ENCODE measurements at regions not wholly inside any gene's neighbourhood (a gene's known extent, or its start where the extent isn't known, plus 50 kb on each side); places are given as distances from the start of the nearest gene placed in this dataset.
"Not testable (repeated sequence)": the region's sequence is repeated elsewhere in the genome, so short reads cannot be mapped to it uniquely, and the experiment has no call there.

DNA sequence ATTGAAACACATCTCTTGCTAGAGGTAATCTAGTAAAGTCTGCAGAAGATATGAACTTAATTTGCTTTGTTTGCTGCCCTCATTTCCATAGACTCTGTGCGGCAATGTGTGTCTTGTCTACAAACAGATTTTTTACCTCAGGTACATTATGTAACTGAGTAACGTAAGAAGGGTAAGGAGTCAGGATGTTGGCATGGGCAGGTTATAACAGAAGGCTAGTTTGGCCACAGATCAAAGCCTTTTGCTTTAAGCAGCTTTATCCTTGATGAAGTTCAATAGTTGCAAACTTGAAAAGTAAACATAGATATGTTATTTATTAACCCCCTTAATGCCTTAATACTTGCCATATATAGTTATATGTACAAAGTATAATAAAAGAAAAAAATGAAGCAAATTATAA lies 391.6 kb upstream of the FKBP1C start:
- no peak for DNase-seq

DNA sequence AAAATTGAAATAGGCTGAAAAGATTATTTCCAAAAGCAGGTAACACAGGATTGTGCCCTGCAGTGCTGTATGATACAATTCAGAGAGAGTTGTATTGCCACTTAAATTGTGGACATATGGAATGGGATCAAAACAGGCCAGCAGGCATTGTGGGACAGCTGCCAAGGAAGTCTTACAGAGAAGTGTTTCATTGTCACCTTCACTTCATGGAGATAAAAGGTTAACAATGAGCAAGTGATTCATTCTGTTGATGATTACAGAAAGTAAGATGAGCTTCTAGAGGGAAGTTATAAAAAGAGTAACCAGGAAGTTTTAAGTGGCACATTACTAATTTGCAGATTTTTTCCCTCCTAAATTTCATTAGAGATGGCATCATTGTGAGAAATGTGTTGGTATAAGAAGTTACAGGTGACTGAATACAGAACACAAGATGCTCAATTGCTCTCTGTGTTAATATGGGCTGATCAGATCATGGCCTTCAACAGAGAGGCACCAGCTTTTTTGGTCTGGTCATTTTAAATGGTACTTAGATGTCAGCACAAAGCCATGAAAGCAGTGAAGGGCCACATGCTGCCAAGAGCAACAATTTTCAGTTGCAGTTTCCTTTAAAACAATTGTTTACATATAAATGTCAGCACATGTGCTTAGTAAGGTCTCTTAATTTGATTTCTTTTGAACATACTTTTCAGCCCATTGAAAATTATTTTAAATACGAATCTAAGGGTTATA lies 402.5 kb upstream of the FKBP1C start:
- DNase-seq: no peak

DNA sequence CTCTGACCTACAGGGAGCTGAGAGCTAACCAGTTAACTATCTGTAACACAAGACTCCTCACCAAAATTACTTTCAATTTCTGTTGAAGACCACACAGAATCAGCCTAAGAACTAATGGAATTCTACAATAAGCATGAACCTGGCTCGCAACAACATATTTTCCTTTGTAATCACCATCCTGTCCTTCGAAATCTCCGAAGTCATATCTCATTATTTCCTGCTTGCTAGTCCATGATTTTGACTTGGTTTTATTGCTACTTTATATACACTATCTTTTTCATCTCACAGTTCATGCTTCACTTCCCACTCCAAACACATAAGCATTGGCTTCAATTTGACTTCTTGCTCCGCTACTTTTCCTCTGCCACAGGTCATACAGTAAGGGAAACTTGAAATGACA lies 405.8 kb upstream of the FKBP1C start:
- no peak for DNase-seq

DNA sequence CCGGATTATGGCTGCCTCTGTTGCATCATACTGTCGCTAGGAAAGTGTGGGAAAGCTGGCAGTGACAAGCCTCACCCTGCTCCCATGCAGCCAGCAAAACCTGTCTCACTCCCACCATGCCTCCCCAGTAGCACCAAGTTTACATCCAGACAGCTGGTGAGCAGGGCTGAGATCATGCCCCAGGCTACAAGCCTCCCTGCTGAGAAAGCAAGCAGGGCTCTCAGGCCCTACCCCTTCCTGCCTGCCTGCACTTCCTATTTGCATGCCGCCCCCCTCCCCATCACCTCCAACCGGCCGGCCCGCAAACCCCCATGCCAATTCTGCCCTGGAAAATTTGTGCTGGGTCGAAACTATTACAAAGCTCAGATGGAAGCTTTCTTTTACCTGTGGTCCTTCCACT lies 408.2 kb upstream of the FKBP1C start:
- DNase-seq: no peak

DNA sequence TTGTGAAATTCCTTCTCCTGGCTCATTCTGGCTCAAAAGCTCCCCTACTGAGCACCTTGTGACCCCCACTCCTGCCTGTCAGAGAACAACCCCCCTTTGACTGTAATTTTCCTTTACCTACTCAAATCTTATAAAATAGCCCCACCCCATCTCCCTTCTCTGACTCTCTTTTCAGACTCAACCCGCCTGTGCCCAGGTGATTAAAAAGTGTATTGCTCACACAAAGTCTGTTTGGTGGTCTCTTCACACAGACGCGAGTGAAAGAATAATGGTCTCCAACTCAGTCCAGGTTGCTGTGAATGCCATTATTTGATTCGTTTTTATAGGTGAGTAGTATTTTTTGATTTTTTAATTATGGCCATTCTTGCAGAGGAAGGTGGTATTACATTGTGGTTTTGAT lies 414.1 kb upstream of the FKBP1C start:
- DNase-seq: no peak

DNA sequence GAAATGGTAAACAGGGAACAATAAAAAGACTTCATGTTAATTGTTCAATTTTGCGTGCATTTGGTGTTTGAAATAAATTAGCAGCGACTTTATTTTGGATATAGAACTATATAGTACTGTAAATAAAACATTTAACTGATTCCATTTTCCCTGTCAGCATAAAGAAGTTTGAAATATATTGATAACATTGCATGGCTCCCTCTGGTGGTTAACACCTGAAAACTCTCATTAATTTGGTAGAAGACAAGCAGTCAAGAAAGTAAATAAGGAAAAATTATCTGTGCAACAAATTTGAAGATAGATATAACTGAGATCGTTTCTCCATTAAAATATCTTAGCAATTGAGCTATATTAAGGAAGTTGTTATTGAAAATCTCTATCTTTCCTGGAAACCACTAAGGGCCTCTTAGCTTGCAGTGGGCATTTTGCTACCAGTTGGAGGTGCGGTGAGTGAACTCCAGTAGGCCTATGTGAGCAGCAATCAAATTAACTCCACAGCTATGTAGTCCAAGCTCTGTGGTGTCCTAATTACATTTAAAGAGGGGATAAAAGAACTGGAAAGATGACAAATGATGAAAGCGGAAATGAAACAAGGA lies 435.7 kb upstream of the FKBP1C start:
- DNase-seq: peak in 2 of 51 donors; percentile 1 to 15

DNA sequence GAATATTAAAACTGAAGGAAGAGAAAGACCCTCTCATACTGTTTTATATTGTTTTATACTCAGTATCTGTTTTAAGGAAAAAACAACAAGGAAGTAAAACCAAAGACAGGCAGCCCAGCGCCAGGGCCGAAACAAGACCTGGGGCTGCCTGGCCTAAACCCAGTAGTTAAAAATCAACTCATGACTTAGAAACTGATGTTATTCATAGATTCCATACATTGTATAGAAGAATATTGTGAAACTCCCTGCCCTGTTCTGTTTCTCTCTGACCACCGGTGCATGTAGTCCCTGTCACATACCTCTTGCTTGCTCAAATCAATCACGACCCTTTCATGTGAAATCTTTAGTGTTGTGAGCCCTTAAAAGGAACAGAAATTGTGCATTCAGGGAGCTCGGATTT lies 445.1 kb upstream of the FKBP1C start:
- DNase-seq: not testable (repeated sequence)

DNA sequence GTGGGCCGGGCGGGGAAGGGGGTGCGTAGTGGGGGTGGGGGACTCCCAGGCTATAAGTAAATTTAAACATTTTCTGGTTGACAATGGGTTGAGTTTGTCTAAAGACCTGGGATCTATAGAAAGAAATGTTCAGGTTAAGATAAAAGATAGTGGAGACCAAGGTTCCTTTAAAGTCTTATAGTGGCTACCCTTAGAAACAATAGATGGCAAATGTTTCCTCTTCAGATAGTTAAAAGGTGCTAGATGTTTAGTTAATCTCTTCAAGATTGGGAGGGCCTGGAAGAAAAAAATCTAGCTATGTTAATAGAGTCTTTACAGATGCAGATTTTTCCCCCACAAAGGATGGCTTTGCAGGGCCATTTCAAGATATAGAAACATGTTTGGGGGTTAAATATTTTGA lies 446.4 kb upstream of the FKBP1C start:
- DNase-seq: no peak

DNA sequence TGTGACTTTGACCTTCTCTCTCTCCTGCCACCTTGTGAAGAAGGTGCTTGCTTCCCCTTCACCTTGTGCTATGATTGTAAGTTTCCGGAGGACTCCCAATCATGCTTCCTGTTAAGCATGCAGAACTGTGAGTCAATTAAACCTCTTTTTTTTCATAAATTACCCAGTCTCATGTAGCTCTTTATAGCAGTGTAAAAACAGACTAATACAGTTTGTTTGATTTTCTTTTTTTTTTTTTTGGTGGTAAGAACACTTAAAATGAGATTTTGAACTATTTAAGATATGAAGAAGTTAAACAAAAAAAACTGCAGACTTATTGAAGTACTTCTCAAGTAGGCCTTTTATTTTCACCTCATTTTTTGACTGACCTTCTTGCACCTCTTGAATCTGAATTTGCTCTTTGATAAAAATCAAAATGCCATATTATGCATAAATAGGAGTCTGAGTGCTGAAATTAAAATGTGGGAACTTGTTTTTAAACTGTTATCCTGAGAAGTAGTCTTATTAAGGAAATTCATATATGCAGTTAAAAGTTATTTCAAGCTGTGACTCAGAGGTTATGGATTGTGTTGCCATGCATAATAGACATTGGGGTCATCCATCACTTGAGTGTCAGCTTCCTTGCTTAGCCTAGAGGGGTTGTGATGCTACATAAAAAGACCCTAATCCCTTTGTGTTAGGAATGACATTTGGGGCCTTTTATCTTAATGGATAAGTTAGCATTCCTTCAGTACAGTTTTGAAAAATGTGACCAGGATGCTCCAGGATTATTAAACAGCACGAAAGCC lies 447.9 kb upstream of the FKBP1C start:
- DNase-seq: no peak

DNA sequence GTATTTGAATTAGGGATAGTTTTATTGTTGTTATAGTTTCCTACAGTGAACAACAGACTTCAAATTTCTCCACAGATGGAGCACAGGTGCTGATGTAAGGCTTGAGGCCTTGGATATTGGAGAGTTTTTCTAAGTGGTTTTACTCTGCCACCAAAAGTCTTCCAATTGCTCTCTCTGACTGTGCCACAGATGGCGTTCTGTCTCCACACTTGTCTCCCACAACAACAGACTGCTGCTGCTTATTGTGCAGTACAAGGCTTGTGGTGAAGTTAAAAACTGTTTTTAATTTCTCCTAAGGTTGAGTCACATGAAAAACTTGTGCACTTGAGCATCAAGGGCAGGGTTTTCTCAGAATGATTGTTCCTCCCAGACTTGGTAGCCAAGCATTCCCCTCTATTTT lies 460.9 kb upstream of the KHDRBS2 start:
- peak in 13 of 51 donors; percentile 1 to 46 (median 8) for DNase-seq

DNA sequence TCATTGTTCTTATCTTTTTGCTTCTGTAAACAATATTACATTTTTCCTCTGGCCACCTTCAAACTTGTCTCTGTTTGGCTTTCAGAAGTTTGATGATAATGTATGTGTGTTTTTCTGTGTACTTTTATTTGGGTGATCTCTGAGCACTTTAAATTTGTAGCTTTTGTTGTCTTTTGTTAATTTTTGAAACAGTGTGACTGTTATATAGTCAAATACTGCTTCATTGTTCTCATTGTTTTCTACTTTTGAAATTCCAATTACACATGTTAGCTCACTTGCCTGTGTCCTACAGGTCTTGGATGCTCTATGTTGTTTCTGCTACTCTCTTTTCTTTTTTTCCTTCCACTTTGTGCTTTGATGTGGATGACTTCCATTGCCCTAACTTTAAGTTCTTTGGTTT lies 460.1 kb upstream of the KHDRBS2 start:
- DNase-seq: peak in 1 of 51 donors; percentile 27

DNA sequence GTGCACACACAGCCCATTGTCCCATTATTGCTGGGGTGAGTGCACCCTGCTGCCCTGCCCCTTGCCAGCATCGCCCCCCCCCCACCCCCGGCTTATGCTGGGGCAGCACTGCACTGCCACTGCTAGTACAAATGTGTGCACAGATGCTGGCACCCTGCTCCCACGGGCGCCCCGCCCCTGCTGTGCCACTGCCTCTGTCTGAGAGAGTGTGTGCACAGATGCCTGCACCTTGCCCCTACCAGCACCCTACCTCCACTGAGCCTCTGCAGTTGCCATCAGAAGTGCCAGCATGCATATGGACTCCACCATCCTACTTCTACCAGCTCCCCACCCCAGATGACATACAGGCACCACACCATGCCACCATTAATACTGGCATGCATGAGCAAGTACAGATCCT lies 454.6 kb upstream of the KHDRBS2 start:
- DNase-seq: no peak

DNA sequence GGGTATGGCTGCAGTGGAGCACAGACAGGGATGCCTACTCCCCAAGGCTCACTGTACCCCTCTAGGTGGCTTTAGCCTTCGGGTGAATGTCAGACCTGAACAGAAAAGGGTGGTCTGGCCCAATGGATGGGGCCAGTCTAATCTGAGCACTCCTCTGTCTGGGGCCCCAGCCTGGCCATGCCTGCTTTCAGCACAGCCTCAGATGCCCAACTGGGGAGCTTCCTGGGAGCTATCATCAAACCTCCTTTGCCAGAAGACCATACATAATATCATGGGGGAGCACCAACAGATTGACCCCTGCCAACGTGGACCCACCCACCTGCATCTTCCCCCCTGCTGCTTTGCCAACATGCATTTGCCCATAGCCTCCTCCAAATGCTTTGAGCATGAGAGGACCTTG lies 454.1 kb upstream of the KHDRBS2 start:
- DNase-seq: no peak

DNA sequence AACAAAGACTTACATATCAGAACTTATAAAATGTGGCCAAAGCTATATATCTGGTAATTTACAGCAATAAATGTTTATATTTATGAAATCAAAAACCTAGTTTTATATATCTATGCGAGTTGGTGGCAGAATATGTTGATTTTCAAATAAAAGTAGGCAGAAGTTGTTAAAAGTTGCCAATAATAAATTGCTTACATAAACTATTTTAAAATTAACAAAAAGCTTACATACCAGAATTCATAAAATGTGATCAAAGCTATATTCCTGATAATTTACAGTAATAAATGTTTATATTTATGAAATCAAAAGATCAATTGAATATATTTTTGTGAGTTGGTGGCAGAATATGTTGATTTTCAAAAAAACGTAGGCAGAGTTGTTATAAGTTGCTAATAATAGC lies 451.8 kb upstream of the KHDRBS2 start:
- no peak for DNase-seq

DNA sequence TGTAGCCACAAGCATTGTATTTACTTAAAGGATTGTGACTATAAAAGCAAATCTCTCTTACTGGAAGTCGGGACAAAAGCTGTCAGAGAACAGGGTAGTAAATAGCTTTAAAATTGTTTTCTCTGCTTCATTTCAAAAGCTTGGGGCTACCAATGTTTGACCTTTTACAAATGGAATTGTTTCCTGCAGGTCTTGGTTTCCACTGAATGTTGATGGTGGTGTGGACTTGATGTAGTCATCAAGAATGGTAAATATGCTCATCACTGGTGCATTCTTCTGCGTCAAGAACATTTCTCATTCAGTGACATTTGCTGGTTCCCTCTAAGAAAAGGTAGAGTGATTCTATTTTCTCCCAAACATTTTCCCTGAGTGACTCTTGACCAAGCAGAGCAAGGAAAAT lies 435.4 kb upstream of the KHDRBS2 start:
- no peak for DNase-seq

DNA sequence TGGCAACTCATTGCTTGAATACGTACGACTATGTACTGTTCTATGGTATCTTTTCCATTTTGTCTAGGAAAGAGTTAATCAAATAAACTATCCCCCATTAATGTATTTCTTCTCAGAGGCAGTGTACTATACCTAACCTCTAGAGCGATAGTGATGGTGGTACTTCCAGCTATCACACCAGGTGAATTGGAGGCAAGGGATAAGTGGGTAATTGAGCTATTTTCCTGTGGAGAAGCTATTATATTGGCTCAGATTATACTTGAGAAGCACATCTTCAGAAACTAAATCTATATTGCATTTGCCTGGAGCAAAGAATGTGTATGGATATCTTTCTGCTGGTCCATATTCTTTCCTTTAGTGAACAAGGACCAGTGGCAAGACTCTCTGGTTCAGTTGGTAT lies 430.7 kb upstream of the KHDRBS2 start:
- DNase-seq: no peak

DNA sequence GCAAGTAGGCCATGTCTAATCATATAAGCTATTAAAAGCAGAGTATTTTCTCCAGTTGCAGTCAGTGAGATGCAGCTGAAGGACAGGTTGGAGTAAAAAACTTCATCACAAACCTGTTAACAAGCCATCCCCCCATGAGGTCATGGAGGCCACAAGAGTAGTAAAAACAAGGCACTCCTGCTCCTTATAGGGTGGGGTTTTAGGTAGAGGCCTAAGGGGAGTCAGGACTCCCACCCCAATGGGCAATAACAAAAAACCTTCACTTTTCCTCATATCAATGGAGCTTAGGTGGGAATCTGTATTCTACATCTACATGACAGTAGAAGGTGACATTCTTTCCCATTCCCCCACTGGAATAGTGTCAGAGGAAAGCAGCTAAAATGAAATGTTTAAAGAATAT lies 428.1 kb upstream of the KHDRBS2 start:
- no peak for DNase-seq

DNA sequence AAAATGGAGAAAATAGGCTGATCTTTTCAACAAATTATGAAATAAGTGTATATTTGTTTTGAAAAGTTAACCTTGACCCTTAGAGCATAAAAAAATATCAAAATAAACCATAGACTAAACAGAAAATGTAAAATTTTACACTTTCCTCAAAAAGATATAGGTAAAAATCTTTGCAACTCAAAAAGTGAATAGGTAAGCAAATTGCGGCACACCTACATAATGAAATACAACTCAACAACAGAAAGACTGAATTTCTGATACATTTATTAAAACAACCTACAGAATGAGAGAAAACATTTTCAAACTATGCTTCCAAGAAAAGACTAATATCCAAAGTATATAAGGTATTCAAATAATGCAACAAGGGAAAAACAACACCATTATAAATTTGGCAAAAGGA lies 425.7 kb upstream of the KHDRBS2 start:
- DNase-seq: no peak

DNA sequence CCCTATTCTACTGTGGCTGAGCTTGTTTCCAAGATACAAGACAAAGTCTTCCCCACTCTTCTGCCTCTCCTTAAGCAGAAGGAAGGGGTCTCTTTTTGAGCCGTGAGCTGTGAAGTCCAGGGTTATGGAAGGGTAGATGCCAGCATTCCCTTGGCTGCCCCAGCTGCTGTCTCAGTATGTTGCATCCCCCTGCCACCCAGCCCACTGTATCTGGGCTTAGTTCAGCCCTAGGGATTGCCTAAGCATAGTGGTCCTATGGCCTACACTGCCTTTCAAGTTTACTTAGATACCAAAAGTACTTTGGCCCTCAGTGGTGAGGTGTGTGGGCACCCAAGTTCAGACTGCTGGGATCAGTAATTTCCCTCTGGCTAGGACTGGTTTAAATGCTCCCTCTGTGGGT lies 421.9 kb upstream of the KHDRBS2 start:
- DNase-seq: no peak

DNA sequence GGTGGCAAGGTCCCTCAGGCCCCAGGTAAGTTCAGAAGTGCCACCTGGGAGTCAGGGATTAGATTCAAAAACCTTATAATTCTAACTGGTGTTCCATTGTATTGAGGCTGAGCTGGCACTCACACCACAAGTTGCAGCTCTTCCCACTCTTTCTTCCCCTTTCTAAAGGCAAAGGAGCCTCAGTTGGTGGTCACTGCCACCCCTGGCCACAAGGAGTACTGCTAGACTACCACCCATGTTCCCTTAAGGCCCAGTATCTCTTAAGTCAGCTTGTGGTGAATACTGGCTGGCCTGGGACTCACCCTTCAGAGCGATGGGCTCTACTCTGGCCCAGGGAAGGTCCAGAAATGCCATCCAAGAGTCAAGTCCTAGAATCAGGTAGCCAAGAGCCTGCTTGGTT lies 421.1 kb upstream of the KHDRBS2 start:
- DNase-seq: no peak

DNA sequence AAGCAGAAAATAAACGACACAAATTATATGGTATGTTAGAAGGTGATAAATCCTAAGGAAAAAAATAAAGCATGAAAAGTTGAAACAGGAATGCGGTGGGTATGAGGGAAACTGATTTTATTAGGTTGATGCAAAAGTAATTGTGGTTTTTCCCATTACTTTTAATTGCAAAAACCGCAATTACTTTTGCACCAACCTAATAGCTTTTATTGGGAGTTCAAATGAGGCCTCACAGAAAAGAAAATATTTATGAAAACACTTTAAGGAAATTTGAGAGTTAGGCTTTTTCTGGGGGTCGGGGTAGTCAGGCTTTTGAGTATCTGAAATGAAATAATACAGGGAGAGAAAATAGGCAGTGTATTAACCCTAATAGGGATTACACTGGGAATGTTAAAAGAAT lies 397.0 kb upstream of the KHDRBS2 start:
- DNase-seq: no peak

DNA sequence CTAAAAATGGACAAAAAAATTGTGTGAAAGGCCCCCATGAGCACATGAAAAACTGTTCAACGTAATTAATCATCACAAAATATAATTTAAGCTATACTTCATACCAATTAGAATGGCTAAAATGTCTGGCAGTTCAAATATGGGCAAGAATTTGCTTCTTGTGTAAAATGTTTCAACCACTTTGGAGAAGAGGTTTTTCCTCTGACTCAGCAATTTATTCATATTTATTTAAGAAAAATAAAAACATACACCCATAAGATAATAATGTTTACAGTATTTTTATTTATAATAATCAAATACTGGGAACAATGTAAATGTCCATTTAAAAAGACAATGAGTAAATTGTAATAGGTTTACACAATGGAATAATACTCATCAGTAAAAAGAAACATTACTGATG lies 395.1 kb upstream of the KHDRBS2 start:
- DNase-seq: no peak

DNA sequence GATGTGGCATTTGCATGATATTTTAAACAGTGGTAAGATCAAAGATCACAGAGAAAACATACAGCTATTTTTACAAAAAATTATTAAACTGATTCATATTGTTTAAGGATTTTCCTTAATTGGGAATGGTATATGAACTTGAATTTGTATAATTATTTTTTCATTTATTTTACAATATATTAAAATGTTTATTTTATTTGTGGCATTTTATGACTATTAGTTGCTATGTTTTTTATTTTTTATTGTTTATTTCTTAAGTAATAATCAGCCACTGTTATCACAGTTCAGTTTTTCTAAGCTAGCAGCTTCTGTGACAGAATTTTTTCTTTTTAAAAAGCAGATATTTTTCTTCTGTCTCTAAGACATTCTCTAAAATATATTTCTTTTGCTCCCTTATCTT lies 387.0 kb upstream of the KHDRBS2 start:
- no peak for DNase-seq

Data from hypothalamus (tissue), 51 donors.